GM04503 (cell line): ENCODE measurements at regions not wholly inside any gene's neighbourhood (a gene's known extent, or its start where the extent isn't known, plus 50 kb on each side); places are given as distances from the start of the nearest gene placed in this dataset.

Experiments used
- DNase-seq: peaks from one replicate; pipeline ENCODE4 v3.0.0-alpha.2; 2012; ENCODE audit warnings: low read depth

DNA sequence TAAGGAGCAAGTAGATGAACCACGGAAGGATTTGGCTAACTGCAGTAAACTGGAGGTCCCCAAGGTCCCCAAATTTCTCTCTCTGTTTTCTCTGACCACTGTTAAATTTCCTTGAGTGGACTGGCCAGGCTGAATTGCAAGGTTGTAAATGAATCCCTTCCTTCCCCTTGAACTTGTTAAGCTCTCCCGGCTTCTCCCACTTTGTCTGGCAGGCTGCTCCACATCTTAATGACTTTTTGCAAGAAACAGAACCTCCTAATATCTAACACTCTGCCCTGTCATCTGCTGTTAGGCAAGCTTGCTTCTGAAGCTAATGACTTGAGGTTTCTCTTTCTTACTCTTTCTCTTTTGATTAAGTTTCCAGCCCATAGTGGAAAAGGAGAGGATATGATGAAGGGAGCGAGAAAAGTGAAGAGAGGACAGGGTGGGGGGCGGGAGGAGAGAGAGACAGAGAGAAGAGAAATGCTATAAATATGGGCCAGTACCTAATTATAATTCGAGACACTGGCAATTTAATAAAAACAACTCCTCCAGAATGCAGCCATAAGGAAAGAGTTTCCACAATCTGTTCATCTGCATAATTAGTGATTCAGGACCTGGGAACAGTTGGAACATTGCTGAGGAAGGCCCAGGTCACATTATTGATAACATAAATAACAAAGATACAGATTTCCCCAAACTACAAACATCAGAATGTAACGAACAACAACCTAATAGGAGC is 437.3 kb upstream of the MPDZ start:
- no peak for DNase-seq

- DNase-seq: no peak
These were observed 436.6 kb upstream of the MPDZ start for GRCh38 chr9:13716090-13716489.

- DNase-seq: no peak
These were observed 435.9 kb upstream of the MPDZ start for GRCh38 chr9:13715430-13715829.

DNA sequence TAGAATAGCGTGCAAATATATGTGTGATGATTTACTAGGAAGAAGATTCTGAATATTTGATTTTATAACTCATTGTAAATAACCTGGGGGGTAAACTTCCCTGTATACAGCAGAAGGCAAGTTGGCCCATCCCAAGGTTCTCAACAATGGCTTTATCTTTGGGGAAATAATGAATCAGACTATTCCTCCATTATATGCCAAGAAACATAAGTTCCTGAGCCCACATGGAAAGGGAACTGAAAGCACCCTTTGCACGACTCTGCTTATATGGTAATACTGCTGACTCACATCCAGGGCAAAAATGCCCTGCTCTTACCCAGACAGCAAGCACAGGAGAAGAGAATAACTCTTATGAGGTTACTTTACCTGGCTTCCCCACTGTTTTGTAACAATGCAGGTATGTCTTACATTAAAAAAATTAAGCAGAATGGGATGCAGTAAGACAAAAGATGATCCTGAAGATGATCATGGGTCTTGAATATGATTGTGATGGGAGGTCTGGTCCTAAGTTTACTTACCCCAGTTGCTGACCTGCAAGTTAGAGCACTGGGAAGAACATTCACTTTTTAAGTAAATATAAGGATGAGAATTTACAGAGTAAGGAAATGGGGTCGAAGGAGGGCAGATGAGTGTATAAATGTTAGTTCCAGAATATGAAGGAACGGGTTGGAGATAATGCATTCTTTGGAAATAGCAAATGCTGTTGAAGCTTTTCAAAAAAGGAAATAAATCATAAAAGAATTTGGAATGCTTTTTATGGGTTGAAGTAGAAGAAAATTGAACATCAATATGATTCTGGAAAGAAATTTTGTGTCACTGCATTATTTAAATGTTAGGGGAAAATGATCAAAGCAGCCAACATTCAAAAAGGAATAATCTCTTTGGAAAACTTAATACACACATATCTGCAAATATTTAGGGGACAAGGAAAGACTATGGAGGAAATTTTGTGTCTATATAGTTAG is 428.4 kb upstream of the MPDZ start:
- no peak for DNase-seq

GRCh38 chr9:13705918-13706317 is 426.4 kb upstream of the MPDZ start:
- DNase-seq: peak; percentile 23

DNA sequence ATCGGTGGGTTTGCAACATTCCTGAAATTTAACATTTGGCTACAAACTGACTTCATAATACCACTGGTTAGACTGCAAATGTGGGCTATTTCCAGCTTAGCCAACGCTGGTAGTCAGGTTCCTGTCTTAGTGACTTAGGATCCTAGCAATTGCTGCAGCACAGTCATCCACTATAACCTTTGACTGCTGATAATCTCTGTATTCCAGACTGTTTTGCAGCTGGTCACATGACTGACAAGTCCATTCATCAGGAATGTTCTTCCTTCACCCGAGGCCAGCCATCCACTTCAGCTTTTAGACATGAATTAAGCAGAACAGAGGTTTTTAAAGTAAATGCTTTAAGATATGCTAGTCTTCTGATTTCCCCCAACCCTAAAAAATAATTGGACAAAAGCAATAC is 425.9 kb upstream of the MPDZ start:
- no peak for DNase-seq

- no peak for DNase-seq
These were observed 411.1 kb upstream of the MPDZ start for GRCh38 chr9:13690595-13690994.

- DNase-seq: no peak
These were observed 410.4 kb upstream of the MPDZ start for GRCh38 chr9:13689925-13690324.

GRCh38 chr9:13688990-13689600 is 409.6 kb upstream of the MPDZ start:
- DNase-seq: no peak

- no peak for DNase-seq
These were observed 408.9 kb upstream of the MPDZ start for GRCh38 chr9:13688223-13688989.

- no peak for DNase-seq
These were observed 405.2 kb upstream of the MPDZ start for GRCh38 chr9:13684656-13685055.

DNA sequence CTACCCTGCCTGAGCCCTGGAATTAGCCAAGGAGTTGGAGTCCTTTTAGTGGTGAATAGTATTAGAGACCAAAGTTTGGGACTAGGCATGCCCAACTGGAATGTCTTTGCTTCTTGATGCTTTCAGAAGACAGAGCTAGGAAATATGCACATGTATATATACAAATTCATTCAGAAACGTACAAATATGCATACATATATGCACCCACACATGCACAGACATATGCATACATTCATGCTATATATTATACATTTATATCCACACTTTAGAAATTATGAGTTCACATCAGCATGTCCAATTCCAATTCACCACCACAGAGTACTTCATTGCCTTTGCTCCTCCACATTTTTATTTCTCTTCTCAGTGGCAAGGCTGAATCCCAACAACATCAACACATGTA is 398.3 kb upstream of the MPDZ start:
- DNase-seq: no peak

GRCh38 chr9:13675638-13676000 is 396.1 kb upstream of the MPDZ start:
- no peak for DNase-seq

DNA sequence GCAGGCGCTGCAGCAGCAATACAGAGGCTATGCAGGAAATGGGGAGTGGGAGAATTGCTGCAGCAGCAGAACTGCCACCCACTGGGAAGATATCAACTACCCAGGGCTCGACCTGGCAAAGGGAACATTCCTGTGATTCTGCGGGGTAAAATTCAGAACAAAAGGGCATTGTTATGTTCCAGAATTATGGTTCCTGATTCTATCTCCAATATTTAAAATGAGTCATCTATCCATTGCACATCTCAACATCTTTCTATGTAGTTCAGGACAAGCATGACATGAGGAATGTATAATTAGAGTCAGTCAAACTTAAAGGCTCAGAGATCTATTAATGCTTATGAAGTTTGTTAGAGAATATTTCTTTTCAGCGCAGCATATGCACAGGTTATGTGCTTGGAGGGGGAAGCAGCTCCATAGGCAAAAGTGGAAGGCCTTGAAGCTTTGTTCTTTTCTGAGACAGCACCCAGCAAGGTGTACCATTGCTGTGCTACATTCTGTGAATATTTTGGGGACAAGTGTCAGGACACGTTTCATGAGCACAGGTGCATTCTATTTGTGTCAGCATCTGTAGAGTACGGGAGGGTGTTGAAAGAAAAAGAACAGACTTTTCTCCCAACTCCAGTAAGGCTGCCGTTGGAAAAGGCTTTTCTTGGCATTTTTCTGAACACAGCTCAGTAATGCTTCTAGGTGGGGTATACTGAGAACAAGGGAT is 395.6 kb upstream of the MPDZ start:
- DNase-seq: no peak

GRCh38 chr9:13673348-13673747 is 393.9 kb upstream of the MPDZ start:
- DNase-seq: no peak

- no peak for DNase-seq
These were observed 386.1 kb upstream of the MPDZ start for GRCh38 chr9:13665418-13666066.

- no peak for DNase-seq
These were observed 381.5 kb upstream of the MPDZ start for GRCh38 chr9:13661014-13661413.

DNA sequence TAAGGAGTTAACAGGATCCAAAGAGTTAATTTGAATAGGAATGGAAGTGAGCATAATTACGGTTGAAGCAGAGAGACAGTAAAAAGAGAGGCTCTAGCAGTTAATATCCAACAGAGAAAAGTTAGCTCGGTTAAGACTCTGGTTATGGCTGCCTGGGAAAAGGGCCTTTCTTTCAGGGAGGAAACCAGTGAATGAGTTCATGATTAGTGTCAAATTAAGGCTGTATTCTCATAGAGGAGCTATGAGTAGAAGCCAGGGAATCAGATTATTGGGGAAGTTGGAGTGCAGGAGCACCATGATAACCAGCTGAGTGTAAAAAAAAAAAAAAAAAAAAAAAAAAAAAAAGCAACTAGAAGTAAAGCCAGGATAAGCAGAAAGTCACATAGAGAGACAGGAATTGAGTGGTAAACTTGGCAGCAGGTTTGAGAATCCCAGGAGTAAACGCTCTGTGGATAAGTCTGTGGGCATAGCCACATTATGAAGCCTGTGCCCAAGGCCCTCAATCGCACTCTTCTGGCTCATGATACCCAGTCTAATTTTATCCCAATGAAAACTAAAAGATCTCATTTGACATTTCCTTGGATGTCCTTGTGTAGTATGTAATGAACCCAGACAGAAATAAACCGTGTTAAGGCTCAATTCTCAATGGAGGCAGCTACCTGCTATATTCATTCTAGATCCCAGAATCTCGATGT is 372.6 kb upstream of the MPDZ start:
- DNase-seq: no peak

GRCh38 chr9:13651526-13651925 is 372.0 kb upstream of the MPDZ start:
- DNase-seq: no peak

DNA sequence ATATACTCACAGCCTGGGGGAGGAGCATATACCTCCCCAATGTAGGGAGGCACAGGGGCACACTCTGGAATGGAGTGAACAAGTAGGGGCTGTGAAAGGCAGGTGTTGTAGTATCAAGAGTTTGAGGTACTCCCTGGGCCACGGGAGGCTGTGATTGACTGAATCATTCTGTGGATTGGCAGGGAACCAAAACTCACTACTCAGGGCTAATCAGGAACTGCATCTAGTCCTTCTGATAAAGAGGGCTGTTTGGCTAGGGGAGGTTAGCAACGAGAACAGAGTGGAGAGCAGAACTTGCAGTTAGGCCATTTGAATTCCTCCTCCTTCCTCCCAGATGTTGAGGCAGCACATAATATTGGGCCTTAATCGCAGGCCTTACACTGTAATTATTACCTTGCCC is 369.2 kb upstream of the MPDZ start:
- DNase-seq: no peak
